NCI-H2196 treated with DMSO at 0.1 percent for 48 hours (cell line): ENCODE measurements at regions not wholly inside any gene's neighbourhood (a gene's known extent, or its start where the extent isn't known, plus 50 kb on each side); places are given as distances from the start of the nearest gene placed in this dataset.

Source experiments
- DNase-seq: peaks from one replicate; lab custom pipeline; 2025; ENCODE audit not compliant: unreplicated experiment; lab: John Stamatoyannopoulos, UW

DNA sequence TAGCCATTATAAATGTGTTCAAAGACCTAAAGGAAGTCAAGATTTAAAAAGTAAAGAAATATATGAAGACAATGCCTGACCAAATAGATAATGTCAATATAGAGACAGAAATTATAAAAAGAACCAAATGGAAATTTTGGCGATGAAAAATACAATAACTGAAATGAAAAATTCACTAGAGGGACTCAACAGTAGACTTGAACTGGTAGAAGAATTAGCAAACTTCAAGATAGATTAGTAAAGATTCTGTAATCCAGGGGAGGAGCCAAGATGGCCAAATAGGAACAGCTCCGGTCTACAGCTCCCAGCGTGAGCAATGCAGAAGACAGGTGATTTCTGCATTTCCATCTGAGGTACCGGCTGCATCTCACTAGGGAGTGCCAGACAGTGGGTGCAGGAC, 433.2 kb downstream of the HINT1 start:
- no peak for DNase-seq

DNA sequence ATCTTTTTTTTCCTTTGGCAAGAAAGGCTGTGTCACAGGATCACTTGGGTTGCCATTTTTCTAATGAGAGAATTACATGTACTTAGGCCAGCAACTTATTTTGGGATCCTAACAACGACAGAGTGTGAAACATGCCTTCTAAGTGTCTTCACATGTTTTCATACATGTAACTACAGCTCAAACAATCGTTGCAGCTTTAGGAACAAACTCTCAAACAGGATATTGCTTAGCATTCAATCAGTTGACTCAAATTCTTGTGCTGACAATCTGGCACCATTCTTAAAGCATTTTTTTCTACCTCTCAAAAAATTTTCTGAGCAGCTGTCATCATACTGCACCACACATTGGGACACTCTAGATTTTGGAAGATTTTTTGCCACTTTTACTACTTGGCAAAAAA, 435.5 kb downstream of the HINT1 start:
- no peak for DNase-seq

DNA sequence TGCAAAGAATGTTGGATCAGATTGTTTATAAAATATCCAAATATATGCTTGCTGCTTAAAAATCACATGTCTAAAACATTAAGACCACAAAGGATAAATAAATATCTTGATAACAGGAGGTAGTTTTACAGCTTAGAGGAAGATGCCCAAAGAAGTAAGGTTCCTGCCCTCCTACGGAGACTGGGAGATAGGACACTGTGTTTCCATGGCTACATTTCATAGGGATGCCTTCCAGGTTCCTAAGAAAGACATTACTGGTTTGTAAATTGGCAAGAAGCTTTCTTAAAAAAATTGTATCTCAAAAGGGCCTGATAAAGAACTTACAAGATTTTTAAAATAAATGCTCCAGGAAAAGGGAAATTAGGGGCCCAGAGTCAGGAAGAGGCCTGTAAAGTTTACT, 437.2 kb downstream of the HINT1 start:
- no peak for DNase-seq

DNA sequence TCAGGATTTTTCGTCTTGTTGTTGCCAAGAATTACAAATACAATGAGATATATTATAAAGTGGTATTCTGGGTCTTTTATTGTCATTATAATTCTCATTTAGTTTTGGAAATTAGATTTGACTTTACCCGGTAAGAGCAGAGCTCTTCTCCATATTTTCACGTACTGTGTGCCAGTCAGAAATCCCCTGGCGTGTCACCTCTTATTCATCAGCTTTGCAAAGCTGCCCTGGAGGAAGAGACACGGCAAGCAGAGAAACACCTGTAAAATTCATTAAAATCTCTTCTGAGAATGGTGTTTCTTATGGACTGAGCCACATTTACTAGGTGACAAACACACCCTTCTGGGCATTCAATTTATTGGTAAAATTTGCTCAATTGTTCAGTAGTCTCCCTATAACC, 440.4 kb downstream of the HINT1 start:
- DNase-seq = no peak

DNA sequence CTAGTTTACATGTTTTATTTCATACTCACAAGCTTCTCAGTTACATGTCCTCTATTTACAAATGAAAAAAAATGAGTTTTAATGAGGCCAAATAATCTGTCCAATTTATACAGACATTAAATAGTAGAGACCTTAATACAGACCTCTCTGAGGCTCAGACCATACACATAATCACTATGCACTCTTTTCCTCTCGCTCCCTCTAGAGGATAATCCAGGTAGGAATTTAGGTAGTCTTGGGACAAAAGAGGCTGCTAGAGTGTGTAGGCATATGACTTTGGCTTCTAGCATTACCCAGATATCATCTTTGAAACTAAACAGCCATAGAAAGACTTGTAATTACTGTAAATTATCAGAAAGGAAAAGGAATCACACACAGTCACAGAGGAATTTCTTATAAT, 444.7 kb downstream of the HINT1 start:
- no peak for DNase-seq

DNA sequence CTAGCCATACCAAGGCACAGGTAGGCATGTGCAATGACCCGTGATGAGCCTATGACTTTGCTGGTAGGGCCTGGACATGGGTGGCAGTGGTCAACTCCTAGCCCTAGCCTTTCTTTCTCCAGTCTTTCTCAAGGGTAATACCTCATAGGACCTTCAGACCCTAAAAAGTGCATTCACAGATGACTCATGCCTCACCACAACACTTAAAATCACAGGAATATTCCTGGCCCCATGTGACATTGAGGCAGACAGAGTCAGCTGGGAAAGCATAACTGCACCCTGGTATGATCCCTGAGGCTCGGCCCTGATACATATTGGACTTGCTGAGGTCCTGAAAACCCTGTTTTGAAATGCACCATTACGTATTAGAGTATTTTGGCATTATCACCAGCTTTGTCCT, 449.5 kb downstream of the HINT1 start:
- DNase-seq = no peak

DNA sequence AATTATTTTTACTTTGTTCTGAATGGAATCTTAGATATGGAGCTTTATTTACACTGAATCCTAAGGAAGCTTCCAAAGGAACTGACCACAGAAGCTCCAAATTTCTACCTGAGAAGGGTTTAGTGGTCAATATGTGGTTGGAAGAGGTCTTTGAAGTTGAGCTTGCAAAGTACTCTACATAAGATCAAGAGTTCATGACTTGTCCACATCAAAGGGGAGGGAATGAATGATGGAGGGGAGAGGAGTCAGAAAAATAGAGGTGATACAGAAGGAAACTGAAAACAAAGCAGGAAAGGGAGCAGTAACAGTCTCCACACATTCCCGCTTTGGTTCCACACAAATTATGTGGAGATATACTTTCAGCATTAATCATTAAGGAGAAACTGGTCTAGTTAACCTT, 450.9 kb downstream of the HINT1 start:
- DNase-seq = no peak

DNA sequence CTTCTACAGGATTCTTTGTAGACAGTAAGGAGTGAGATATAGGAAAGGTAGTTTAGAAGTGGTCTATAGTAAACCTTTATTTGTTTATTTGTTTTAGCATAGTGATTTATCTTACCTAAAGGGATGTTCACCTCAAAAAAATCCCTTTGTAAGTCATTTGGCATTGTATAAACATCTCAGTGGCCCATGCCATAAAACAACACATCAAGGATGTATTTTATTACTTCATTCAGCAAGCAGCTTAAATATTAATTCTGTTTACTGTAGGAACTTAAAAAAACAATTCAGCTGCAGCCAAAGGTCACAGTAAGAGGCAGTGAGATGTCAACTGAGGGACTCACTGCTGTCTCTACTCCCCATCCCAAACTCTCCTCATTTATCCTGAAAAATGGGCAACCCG, 452.7 kb downstream of the HINT1 start:
- no peak for DNase-seq

DNA sequence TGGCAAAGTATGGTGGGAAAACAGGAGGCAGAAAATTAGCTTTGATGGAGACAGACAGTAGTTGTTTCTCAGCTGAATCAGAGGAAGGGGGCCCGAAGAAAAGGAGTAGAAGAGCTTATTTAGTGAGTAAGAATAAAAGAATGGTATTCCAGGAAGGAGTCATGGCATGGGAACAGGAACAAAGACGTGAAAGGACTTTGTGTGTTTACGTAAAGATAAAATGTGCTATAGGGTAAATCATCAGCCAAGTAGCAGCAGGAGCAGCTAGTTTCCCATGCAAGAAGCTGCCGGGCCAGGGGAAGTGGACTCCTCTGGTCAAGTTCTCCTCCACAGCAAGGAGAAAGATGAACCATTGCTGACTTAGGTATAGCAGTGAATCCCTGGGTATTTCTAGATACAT, 454.5 kb downstream of the HINT1 start:
- DNase-seq = no peak

DNA sequence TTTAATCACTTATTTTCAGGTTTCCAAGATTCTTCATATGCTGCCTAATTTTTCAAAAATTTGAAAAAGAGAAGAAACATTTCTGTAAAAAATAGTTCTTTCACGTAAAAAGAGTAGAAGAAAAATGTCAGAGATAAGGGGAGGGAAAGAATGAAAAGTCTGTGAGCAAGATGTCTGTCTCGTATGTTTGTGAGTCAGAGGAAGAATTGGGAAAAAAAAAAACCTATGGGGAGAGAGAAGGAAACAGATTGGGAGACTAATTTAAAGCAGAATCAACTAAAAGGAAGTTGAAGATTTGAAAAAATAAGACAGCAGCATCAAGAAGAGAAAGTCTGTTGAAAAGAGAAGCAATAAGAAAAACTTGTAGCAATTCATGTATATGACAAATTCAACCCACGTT, 456.3 kb downstream of the HINT1 start:
- no peak for DNase-seq

DNA sequence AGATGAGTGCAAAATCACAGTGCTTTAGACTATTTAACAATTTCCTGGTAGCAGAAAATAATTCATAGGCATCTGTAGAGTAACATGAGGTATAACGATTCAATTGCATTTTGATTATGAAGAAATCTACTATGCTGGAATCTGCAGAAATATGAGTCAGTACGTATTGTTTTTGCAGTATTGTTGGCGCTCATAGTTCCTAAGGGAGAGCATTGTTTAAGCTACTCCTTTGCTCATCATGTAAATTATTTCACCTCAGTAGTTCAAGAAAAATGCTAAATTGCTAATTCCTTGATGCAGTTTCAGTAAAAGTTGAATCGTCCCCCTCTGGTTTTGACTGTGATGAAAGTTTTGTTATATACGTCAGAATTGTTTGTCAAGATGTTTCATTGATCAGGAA, 458.4 kb downstream of the HINT1 start:
- no peak for DNase-seq

DNA sequence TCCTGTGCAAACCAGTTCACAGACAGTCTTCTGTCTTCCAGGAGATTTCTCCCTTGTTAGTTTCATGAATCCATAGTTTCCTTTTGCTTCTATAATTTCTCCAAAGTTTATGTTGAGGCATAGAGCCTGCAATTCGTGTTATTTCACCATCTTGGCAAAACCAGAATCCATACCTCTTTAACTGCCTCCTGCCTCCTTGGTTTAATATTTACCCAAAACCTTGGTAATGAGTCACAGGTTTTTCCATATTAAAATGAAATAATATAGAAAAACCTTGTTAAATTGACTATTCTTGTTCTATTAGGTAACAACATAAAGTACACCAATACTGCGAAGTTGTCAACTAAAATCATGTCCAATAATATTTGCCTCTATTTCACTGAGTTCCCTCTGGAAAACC, 459.7 kb downstream of the HINT1 start:
- no peak for DNase-seq

DNA sequence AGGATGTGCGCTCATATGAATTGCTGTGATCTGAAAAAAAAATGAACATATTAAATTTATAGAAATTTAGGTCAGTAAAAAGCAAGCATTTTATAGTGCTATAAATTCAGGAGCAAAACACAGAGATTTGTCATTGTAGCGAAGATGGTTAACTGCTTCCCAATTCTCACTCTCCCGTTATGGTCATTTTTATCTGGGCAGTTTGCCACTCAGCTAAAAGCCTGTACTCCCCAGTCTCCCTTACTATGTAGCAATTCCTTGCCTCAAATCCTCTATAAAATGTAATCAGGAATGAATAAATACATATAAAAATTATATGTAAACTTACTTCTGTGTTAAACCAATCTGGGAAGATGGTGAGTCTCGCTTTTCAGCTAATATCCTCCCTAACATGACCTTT, 471.5 kb downstream of the HINT1 start:
- no peak for DNase-seq

DNA sequence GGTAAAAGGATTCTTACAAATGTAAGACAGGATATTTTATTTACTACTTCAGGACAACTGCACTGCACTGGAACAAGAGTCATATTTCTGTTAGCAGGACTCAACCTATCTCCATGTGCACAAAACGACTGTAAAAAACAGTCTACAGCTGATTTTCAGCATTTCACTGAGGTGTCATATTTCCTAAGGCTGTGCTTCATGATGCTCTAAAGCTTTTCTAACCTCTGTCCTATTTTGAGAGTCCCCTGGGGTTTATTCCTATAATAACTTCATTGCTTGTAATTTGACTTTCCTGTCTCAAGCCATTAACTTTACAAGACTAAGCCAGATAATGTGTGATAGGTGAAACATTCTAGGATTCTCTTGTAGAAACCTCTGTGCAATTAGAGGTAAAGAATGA, 472.3 kb downstream of the HINT1 start:
- DNase-seq = no peak

DNA sequence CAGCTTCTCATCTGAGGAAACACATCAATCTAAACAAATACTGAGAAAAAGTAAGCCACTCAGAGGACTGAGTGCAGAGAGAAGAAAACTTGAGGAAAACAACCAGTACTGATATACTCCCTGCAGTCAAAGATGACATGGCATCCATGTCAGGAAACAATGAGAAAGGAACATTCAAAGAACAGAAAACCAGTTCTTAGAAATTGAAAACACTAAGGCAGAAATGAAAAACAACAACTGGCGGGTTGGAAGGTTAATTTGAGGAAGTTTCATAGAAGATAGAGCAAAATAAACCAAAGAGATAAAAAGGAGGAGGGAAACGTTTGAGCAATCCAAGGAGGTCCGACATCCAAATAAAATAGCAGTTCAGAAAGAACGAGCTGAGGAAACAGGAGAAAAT, 475.2 kb downstream of the HINT1 start:
- no peak for DNase-seq

DNA sequence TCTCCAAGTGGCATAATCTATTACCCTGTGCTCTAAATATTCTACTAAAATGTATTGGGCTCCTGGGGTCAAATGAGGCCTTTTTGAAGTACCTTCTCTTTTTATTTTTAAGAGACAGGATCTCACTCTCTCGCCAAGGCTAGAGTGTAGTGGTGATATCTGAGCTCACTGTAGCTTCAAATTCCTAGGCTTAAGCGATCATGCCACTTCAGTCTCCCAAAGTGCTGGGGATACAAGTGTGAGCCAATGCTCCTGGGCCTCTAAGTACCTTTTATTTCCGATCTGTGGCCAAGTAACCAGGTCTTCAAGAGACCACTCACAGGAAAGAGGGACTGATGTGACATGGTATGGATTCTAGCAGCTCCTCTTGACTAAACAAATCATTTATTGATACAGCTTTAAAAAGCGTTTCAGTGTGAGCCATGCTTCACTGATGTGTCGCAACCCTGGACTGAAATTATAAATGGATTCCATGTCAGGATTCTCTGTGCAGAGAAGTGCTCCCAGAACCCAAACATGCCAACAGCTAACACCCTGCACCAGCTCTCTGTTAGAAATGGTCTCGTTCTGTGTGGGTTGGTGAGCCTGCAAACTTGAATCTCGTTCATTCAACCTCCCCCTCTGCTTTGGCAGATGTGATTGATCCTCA, 477.8 kb downstream of the HINT1 start:
- no peak for DNase-seq

DNA sequence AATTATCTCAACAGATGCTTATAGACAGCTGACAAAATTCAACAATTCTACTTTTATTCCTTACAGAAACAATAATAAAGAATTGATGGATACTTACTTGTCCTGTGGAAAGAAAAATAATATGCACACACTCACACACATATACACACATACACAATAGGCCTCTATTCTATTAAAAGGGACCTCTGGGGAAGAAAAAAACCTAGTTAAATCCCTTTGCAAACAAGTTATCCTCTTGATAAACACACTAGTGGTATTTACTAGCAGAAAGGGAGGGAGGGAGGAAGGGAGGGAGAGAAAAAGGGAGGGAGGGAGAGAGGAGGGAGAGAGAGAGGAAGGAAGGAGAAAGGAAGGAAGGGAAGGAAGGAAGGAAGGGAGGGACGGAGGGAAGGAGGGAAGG, 486.4 kb downstream of the HINT1 start:
- DNase-seq = no peak

DNA sequence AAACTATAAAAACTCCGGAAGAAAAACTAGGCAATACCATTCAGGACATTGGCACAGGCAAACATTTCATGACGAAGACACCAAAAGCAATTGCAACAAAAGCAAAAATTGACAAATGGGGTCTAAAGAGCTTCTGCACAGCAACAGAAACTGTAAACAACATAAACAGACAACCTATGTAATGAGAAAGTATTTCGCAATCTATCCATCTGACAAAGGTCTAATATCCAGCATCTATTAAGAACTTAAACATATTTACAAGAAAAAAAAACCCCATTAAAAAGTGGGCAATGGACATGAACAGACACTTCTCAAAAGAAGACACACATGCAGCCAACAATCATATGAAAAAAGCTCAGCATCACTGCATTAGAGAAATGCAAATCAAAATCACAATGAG, 498.6 kb downstream of the HINT1 start:
- no peak for DNase-seq

DNA sequence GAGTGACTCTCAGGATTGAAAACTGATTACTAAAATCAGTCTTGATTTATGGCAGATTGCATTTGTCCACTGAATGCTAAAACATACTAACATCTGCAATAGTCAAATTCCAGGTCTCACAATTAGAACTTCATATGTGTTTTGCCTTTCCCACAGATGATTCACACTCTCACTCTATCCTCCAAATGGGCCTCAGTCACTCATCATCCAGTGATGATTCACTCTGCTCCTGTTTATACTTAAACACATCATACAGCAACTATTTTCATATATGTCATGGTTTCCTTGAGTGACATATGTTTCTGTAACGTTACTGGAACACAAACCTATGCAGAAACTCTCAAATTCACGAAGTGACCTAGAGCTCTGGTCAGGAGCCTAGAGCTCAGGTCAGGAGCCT, 512.9 kb downstream of the HINT1 start:
- DNase-seq = no peak

DNA sequence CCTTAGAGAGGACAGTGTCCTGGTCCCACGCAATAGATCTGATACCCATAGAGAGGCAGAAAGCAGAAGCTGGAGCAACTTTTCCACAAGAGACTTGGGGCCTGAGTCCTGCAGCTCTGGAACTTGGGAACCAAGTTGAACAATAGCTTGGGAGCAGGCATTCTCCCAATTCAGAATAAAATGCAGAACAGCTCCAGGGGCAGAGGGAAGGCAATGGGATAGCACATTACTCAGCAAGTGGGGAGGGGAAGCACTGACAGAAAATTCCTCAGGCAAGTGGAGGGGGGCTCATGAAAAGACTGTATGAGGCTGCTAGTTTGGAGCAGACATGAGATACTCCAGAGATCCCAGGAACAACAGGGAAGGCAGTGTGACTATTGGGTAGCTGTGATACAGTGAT, 513.6 kb downstream of the HINT1 start:
- no peak for DNase-seq

DNA sequence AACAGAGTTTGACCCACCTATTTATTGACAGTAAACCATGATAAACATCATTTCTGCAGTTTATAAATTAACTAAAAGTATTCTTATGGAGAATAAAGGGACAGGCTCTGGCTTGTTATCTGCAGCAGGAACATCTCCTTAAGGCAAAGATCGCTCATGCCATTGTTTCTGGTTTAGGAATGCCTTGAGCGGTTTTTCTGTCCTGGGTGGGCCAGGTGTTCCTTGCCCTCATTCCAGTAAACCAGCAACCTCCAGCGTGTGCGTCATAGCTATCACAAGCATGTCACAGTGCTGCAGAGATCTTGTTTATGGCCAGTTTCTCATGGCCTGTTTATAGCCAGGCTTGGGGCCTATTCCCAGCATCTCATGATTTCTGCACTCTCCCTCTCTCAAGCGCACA, 521.7 kb downstream of the HINT1 start:
- DNase-seq = no peak

DNA sequence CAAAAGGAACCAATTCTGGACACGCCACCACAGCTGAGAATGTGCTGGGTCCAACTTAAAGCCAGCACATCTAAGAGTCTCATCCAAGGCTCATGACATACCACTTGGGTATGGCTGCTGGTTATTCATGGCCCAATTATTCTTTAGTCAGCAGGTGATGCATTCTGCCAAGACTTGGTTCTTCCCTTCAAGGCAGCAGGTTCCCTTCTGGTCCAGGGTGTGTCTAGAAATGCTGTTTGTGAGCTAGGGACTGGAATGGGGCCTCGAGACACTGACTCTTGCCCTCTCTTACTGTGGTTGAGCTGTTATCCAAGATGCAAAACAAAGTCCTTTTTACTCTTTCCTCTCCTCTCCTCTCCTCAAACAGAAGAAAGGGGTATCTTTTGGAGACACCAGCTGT, 522.6 kb downstream of the HINT1 start:
- DNase-seq = no peak

DNA sequence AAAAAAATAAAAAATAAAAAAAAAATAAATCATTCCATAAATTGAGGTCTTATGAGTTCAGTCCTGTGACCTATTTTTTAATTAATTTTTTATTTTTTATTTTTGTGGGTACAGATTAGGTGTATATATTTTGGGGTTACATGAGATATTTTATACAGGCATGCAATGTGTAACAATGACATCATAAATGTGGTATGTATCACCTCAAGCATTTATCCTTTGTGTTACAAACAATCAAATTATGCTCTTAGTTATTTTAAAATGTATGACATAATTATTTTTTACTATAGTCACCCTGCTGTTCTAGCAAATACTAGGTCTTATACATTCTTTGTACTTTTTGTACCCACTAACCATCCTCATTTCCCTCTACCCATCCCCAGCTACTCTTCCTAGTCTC, 537.9 kb downstream of the HINT1 start:
- no peak for DNase-seq

DNA sequence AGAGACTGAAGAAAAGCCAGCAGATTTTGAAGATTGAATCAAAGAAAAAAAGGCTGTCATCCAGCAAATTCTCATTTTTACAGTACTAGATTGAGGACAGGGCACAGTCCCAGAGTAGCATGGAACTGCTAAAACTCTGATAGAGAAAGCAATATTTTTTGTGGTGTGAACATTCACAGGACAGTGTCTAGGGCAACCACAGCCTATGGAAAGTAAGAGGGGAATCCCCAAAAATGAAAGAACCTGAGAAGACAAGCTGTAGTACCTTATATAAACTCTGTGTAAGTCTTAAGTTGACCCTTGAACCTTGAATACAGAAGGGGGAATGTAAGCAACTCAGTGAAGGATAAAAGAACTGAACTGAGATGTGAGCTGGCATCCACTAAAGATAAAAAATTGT, 540.3 kb downstream of the HINT1 start:
- no peak for DNase-seq
